UCSD-AML1 (cell line): ENCODE measurements at regions not wholly inside any gene's neighbourhood (a gene's known extent, or its start where the extent isn't known, plus 50 kb on each side); places are given as distances from the start of the nearest gene placed in this dataset.

Experiments used
- DNase-seq: peaks from one replicate; lab custom pipeline; 2025; ENCODE audit not compliant: unreplicated experiment; lab: John Stamatoyannopoulos, UW

DNA sequence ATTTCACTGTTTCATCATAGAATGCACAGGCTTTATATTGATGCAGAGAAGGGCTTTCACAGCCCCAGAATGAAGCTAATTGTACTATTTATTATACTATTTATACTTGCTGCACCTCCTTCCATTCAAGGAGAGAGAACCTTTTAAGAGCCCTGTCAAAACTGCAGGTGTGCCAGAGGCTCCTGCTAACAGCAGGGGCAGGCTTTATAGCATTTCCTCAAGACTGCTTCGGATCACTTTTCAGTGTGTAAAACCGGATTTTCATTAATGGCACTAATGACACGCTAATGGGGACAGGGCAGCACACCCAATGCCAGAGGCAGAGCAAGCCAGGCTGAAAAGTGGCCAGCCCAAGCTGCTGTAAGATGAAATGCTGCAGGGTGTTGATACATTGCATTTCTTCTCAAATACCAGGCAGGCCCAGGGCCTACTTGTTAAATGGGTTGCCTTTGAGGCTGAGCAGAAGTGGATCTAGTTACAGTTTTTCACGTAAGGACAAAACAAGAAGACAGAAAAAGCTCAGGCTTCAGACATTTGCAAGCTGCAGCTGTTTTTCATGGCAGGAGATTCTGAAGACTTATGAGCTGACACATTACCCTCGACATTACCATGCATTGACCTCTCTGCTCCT is 487.7 kb upstream of the BTBD3 start:
- no peak for DNase-seq

- DNase-seq = no peak
Observed at GRCh38 chr20:11430652-11431051, 487.0 kb upstream of the BTBD3 start.

DNA sequence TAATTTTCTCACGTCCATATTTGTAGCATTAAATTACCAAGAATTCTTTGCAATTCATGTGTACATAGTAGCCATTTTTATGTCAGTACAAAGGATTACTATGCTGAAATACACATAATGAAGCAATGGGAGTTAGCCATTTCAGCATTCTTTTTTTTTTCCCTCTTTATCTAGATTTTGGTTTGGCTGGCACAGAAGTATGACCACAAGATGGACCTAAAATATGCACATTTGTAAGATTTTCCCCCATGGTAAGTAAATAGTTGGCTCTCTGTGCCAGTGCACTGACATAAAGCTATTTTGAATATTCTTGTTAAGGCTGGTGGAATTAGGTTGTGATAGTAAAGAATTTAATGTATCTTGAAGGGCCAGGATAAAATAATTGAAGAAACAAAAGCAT is 486.1 kb upstream of the BTBD3 start:
- no peak for DNase-seq

- DNase-seq = no peak
Observed at GRCh38 chr20:11432407-11432806, 485.3 kb upstream of the BTBD3 start.

GRCh38 chr20:11436113-11436905 is 481.4 kb upstream of the BTBD3 start:
- no peak for DNase-seq

GRCh38 chr20:11437090-11437489 is 480.6 kb upstream of the BTBD3 start:
- no peak for DNase-seq

GRCh38 chr20:11437611-11438380 is 479.9 kb upstream of the BTBD3 start:
- DNase-seq = no peak

DNA sequence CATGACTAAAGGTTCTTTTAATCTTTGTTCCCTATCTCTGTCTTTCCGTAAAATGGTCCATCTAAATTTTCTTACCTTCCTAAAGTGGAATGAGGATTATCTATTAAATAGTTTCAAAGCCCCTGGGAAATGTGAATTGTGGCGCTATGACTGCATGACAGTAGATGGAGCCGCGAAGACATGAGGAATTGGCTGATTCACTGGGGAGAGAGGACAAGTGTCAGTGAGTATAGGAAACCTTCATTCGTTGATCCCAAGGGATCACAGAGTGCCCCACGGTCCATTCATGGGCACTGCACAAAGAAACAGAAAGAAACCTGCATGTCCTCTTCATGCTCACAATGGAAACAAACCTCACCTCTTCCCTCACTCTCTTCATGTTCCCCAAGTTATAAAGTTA is 479.3 kb upstream of the BTBD3 start:
- no peak for DNase-seq

GRCh38 chr20:11443382-11444119 is 474.1 kb upstream of the BTBD3 start:
- DNase-seq = no peak

DNA sequence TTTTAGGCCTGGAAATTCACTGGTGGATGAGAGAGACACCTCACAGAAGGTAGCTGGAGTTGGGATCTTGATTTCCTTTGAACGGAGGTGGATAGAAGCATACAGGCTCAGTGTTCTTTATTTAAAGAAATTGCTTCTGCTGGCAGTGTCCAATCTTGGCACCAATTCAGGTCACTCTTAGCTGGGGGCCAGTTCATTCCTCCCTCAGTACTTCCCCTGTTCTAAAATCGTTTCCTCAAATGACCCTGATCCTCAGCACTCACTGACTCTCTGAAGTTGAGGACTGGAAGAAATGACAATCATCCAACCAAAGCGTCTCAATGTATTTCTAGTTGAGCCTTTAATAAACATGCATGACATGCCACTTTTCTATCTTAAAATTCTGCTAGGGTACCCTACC is 472.5 kb upstream of the BTBD3 start:
- DNase-seq = no peak

DNA sequence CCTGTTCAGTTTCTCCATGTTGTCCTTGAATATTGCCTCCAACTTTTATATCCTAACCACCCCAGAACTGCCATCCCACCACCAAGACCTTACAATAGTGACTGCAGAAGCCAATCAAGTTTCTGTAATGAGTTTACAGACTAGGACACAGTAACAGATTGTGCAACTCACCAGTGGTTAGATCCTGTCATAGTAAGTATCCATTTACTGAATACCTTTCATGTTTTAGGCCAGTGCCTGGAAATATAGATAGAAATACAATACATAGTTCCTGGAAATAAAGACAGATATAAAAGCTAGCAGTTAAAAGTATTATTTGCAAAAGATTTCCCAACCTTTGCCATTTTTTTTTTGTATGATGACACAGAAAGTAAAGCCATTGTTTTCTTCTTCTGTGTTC is 471.8 kb upstream of the BTBD3 start:
- no peak for DNase-seq

DNA sequence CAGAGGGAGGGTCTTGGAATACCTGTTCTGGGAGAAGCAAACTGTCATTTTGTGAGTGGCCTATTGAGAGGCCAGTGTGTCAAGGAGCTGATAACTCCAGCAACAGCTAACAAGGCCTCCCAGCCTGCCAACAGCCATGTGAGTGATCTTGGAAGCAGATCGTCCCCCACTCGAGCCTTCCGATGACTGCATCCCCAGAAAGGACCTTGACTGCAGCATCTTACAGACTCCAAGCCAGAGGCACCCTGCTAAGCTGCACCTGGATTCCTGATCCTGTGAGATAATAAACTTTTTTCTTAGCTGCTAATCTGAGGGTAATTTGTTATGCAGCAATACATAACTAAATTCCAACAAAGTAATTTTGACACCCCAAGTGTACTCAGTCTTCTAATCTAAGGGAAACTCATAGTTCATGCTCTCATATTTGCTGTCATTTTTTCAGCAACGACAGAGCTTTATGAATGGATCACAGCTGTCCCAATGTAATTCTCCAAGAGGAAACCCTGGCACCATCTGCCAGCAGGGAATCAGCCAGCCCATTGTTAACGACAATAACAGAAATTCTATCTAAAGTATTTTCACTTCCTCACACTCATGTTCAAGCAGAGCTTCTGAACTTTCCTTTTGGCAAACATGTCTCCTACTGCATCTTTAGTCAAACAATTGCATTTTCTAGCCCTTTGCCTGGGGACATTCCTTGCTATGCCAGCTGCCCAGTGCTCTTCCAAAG is 470.2 kb upstream of the BTBD3 start:
- no peak for DNase-seq

- DNase-seq = no peak
Observed at GRCh38 chr20:11448554-11448953, 469.1 kb upstream of the BTBD3 start.

DNA sequence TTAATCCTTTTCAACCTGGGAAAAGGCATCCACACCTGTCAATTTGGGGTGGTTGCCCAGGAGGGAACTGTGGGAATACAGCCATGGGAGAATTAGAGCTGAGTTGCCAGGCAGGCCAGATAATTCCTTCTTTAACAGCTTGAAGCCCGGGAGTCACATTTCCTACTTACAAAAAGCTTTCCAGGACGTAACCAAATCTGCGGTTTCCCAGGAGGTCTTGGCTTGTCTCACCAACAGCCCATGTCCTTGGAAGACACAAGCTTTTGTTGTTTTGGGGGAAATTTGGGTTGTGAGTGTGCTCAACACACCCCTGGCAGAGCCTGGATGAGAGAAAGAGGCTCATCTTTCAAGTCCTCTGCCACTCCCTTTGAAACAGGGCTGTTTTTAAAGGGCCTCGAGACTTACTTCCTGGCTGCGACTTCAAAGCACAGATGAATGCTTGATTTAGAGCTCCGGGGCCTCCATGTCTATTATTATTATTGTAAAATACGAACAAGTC is 465.9 kb upstream of the BTBD3 start:
- DNase-seq = no peak

DNA sequence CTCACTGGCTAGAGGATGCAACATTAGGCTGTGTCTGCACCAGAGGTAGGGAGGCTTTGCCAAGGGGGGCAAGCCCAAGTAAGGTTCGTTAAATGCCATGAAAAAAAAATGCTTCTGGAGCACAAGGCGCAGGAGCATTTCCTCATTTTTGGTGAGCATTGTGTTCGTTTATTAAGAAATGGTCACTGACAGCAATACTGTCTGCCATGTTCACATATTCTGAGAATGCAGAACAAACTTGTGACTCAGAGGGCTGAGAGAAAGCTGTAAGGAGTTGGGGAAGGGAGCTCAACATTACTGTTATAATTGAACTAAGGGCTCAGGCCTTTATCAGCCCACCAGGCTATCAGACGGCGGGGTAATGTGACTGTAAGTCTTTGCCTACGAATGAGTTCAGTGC is 465.4 kb upstream of the BTBD3 start:
- no peak for DNase-seq

DNA sequence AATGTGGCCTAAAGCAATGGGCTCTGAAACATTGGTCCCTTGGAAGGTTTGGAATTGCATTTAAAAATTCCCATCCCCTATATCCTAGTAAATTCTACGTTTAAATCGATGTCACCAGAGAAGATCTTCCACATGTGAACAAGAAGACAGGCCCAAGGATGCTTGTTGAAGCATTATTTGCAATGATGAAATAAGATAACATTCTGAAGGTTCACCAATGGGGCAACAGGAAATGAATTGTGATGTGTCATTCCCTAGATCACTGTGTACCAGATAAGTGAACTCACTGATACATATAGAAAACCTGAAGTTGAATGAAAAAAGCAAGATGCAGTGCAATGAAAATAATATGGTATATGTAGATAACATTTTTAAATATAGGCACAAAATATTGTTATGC is 464.3 kb upstream of the BTBD3 start:
- DNase-seq = no peak

- no peak for DNase-seq
Observed at GRCh38 chr20:11454966-11455799, 462.5 kb upstream of the BTBD3 start.

DNA sequence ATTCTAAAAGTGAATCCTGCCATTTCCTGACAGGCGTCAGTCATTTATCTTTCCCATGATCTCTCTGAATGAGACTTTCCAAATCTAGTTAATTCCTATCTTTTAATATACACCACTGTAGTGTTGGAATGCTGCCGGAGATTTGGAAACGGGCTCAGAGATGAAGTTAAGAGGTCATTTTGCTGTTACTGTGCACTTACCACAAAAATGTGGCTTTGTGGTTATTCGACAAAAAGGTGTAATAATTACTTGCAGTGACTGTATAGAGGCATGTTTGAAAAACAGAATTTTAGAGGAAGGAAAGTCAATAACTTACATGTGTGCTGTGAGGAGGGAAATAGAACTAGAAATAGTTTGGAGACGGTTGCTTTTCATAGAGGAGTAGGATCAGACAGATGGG is 460.2 kb upstream of the BTBD3 start:
- no peak for DNase-seq

DNA sequence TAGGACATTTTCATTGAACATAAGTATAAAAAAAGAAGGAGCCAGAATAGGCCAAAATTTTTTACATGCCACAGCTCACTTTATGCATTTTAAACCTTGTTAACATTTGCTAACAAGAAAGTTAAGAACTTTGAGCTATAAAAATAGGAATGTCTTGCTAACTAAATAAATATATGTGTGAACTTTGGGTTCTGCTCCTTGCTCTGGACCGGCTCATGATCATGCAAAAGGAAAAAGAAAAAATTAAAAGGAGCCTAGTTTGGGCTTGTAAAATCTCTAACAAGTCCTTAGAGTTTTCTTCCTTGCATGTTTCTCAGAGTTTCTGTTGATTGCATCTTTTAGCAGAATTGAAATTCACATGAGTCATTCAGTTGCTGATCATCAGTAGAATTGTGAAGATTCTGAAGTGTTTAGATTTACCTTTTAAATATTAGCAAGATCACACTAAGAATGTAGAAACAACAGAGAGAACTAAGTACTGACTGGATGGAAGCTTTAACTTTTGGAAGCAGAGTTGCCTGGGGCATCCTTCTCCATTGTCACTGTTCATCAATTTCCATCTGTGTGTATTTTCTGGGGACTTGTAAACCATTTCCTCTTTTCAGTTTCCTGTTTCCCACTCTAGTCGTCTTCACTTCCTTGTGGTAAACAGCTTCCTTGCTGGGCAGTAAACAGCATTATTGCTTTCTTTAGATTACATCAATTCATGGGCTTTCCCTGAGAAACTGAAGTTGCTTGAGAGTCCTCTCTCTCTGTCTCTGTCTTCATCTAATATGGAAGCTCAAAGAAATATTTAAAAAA is 458.4 kb upstream of the BTBD3 start:
- DNase-seq = no peak
